WTC11 (cell line): ENCODE measurements at regions not wholly inside any gene's neighbourhood (a gene's known extent, or its start where the extent isn't known, plus 50 kb on each side); places are given as distances from the start of the nearest gene placed in this dataset.

ENCODE experiments used
- ATF3 ChIP-seq: sonication (generic); formaldehyde crosslinking; conservative IDR thresholded peaks from 2 replicates; pipeline ENCODE4 v1.8.1; 2022; ENCODE audit warnings: mild to moderate bottlenecking, missing genetic modification reagents
- ATF6 ChIP-seq: sonication (generic); formaldehyde crosslinking; IDR thresholded peaks from 2 replicates; pipeline ENCODE4 v1.8.1; 2023; ENCODE audit warnings: mild to moderate bottlenecking, missing genetic modification reagents
- CTCF ChIP-seq: fragments of 200-600 bp; IDR thresholded peaks from 2 replicates; pipeline ENCODE4 v1.8.0; 2022; ENCODE audit warnings: antibody characterized with exemption
- ELF4 ChIP-seq: sonication (generic); formaldehyde crosslinking; IDR thresholded peaks from 2 replicates; pipeline ENCODE4 v1.8.1; 2022; ENCODE audit warnings: low read depth, mild to moderate bottlenecking, moderate library complexity, missing genetic modification reagents
- FOXK1 ChIP-seq: sonication (generic); formaldehyde crosslinking; IDR thresholded peaks from 2 replicates; pipeline ENCODE4 v1.8.0; 2022; ENCODE audit warnings: mild to moderate bottlenecking, moderate library complexity, missing genetic modification reagents
- KAT7 ChIP-seq: sonication (generic); formaldehyde crosslinking; IDR thresholded peaks from 2 replicates; pipeline ENCODE4 v1.8.1; 2023; ENCODE audit warnings: missing genetic modification reagents, mild to moderate bottlenecking, borderline replicate concordance
- OVOL2 ChIP-seq: fragments of 250-450 bp; sonication (Bioruptor Pico); IDR thresholded peaks from 2 replicates; pipeline ENCODE4 v1.9.0; 2021; ENCODE audit warnings: mild to moderate bottlenecking, borderline replicate concordance
- PREB ChIP-seq: sonication (generic); formaldehyde crosslinking; IDR thresholded peaks from 2 replicates; pipeline ENCODE4 v1.8.1; 2022; ENCODE audit warnings: mild to moderate bottlenecking, missing genetic modification reagents, moderate library complexity, borderline replicate concordance
- SOX15 ChIP-seq: fragments of 250-450 bp; sonication (Bioruptor Pico); IDR thresholded peaks from 2 replicates; pipeline ENCODE4 v1.9.0; 2021; ENCODE audit warnings: mild to moderate bottlenecking
- STAT6 ChIP-seq: sonication (generic); formaldehyde crosslinking; conservative IDR thresholded peaks from 2 replicates; pipeline ENCODE4 v1.8.1; 2023; ENCODE audit warnings: mild to moderate bottlenecking, low read depth, missing genetic modification reagents, moderate library complexity
- ZNF121 ChIP-seq: sonication (generic); formaldehyde crosslinking; IDR thresholded peaks from 2 replicates; pipeline ENCODE4 v1.8.0; 2023; ENCODE audit warnings: missing genetic modification reagents
- ZNF396 ChIP-seq: fragments of 250-450 bp; sonication (Bioruptor Pico); IDR thresholded peaks from 2 replicates; pipeline ENCODE4 v1.8.0; 2021; ENCODE audit warnings: mild to moderate bottlenecking, moderate library complexity, borderline replicate concordance

- no peak for TF ChIP-seq STAT6 (CRISPR knock-in tag)
- TF ChIP-seq CTCF, result no peak
- TF ChIP-seq SOX15 (CRISPR knock-in tag), result no peak
- no peak for TF ChIP-seq ELF4 (CRISPR knock-in tag)
- TF ChIP-seq PREB, result no peak
- TF ChIP-seq ZNF396 (CRISPR knock-in tag), result no peak
- no peak for TF ChIP-seq OVOL2 (CRISPR knock-in tag)
- no peak for TF ChIP-seq KAT7 (CRISPR knock-in tag)
- no peak for TF ChIP-seq ATF3 (CRISPR knock-in tag)
- no peak for TF ChIP-seq FOXK1
- no peak for TF ChIP-seq ATF6 (CRISPR knock-in tag)
- TF ChIP-seq ZNF121 (CRISPR knock-in tag), result no peak
Observed at GRCh38 chr7:19963695-19964094, 190.3 kb upstream of the TMEM196 start.
